T-helper 2 cell treated with Interferon-gamma antibody and Interleukin-4, amounts not matched to agents 5 μg/mL and 100 μg/mL, for 36 hours (primary cell): ENCODE measurements at regions not wholly inside any gene's neighbourhood (a gene's known extent, or its start where the extent isn't known, plus 50 kb on each side); places are given as distances from the start of the nearest gene placed in this dataset.

Experiments used
- DNase-seq: peaks from one replicate; pipeline ENCODE4 v3.0.0; 2021; ENCODE audit warnings: low spot score
- H3K27ac Mint-ChIP-seq: one replicate; pipeline ENCODE4 v1.8.0; 2021; ENCODE audit warnings: mild to moderate bottlenecking, mixed read lengths
- H3K27me3 Mint-ChIP-seq: one replicate; pipeline ENCODE4 v1.8.0; 2021; ENCODE audit warnings: low read depth, mixed read lengths
- H3K36me3 Mint-ChIP-seq: one replicate; pipeline ENCODE4 v1.8.0; 2021; ENCODE audit warnings: low read depth, mixed read lengths
- H3K4me1 Mint-ChIP-seq: one replicate; pipeline ENCODE4 v1.8.0; 2021; ENCODE audit warnings: low read depth, mixed read lengths
- H3K4me3 Mint-ChIP-seq: one replicate; pipeline ENCODE4 v1.8.0; 2022; ENCODE audit warnings: mild to moderate bottlenecking, moderate library complexity, mixed read lengths
- H3K9me3 Mint-ChIP-seq: one replicate; pipeline ENCODE4 v1.8.0; 2021; ENCODE audit warnings: mixed read lengths

DNA sequence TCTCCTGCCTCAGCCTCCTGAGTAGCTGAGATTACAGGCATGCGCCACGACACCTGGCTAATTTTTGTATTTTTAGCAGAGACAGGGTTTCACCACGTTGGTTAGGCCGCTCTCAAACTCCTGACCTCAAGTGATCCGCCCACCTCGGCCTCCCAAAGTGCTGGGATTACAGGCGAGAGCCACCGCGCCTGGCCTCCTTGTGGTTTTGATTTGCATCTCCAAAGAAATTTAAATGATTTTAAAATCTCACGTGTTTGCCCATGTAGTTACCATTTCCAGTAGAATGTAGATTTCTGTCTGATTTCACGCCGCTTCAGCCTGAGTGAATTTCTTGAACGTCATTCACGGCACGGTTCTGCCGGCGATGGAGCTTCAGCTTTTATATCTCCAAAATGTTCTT is 55.8 kb downstream of the IGF2 start:
- peaks cover 2% of the 10 kb centered on the region for H3K36me3 Mint-ChIP-seq
- no peak overlapping the region for H3K4me3 Mint-ChIP-seq
- peaks cover 19% of the 10 kb centered on the region for H3K9me3 Mint-ChIP-seq
- no peak for DNase-seq
- no peaks in the 10 kb centered on the region for H3K4me1 Mint-ChIP-seq
- H3K27me3 Mint-ChIP-seq: peaks cover 15% of the 10 kb centered on the region
- H3K27ac Mint-ChIP-seq: no peak overlapping the region

DNA sequence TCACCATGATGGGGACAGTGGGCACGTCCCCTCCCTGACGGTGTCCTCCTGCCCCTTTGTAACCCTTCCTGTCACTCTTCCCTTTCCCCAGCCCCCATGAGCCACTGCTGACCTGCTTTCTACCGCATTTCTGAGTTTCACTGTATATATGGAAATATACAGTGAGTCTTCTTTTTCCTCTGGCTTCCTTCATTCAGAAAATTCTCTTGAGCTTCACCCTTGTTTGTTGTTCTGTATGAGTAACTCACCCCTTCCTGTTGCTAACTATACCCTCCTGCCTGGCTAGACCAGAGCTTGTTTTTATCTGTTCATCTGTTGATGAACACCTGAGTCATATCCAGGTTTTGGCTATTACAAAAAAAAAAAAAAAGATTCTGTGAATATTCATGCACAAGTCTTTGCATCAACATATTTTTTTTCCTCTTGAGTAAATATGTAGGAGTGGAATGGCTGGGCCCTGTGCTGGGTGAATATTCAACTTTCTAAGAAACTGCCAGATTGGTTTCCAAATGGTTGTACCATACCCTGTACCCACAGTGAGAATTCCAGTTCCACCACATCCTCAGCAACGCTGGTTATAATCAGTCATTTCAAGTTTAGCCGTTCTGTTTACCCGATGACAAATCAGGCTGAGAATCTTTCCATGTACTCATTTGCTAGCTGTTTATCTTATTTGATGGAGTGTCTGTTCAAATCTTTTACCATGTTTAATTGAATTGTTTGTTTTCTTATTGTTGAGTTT is 62.0 kb downstream of the IGF2 start:
- Mint-ChIP-seq H3K9me3 (peaks cover 2% of the 10 kb centered on the region), H3K4me3 (peak overlapping the region; percentile 1), H3K36me3 (no peaks in the 10 kb centered on the region), H3K4me1 (peaks cover 9% of the 10 kb centered on the region), H3K27ac (peak overlapping the region; percentile 62), H3K27me3 (peaks cover 23% of the 10 kb centered on the region)
- peak; percentile 75 for DNase-seq

DNA sequence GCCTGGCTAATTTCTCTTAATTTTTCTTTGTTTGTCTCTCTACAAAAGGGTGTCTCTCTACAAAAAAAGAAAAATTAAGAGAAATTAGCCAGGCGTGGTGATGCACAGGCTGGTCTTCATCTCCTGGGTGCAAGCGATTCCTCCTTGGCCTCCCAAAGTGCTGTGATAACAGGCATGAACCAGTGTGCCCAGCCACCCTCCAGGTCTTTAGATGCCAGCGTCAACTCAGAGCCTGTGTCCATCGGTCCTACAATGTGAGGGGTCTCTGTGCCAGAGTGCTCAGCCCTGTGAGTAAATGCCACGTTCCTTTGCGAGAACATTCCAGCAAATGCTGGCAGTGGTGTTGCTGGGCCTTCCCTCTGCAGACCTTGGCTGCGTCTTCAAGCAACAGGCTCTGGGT is 62.7 kb downstream of the IGF2 start:
- H3K27me3 Mint-ChIP-seq: peaks cover 25% of the 10 kb centered on the region
- no peaks in the 10 kb centered on the region for H3K9me3 Mint-ChIP-seq
- H3K27ac Mint-ChIP-seq: no peak overlapping the region
- H3K36me3 Mint-ChIP-seq: no peaks in the 10 kb centered on the region
- peak; percentile 3 for DNase-seq
- no peak overlapping the region for H3K4me3 Mint-ChIP-seq
- H3K4me1 Mint-ChIP-seq: peaks cover 9% of the 10 kb centered on the region

DNA sequence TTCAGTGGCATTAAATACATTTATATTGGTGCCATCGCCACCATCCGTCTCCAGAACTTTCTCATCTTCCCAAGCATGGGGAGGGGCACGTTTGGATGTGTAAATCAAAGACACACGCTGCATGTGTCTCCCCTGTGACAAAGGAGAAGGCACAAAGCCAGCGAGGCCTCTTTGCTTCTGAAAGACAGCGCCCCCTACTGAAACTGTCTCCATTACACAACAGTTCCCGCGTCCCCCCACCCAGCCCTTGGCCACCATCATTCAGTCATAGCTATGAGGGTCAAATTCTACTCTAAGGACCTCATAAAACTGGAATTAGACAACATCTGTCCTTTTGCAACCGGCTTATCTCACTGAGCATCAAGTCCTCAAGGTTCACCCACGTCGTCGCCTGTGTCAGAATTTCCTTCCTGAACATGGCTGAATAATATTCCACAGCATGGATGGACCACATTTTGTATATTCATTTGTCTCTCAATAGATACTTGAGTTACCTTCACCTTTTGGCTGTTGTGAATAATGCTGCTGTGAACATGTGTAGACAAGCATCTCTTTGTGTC is 64.8 kb downstream of the IGF2 start:
- Mint-ChIP-seq H3K27ac (no peak overlapping the region), H3K36me3 (no peaks in the 10 kb centered on the region), H3K27me3 (peaks cover 21% of the 10 kb centered on the region), H3K9me3 (no peaks in the 10 kb centered on the region), H3K4me3 (no peak overlapping the region), H3K4me1 (peaks cover 9% of the 10 kb centered on the region)
- no peak for DNase-seq

DNA sequence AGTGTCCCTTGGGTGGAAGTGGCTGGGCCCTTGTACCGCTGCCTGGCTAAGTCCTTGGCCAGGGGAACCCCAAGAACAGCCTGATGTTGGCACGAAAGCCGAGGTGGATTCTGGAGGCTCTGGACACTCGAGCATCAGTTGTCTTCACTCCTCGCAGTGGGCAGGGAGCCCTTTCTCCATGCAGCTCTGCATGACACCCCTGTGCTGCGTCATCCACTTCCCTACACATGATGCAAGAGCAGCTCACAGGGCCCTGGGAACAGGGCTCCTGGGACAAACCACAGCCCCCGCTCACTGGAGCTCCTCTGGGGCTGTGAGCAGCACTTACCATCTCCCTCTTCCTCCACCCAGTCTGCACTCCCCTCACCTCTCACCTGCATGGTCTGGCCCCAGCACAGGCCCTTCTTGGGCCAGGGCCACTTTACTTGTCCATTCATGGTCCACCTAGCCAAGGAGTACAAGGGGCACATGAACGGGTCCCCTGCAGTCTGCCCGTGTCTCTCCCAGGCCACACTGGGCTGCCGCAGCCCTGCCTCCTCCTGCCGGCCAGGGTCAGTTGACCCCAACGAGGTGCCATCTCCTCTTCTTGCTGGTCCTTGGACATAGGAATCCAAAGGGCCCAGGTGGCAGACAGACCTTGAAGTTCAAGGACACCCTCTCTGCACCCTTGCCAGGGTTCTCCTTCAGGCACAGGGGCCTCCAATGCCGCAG is 66.5 kb downstream of the IGF2 start:
- peaks cover 8% of the 10 kb centered on the region for H3K4me1 Mint-ChIP-seq
- H3K36me3 Mint-ChIP-seq: no peaks in the 10 kb centered on the region
- H3K9me3 Mint-ChIP-seq: no peaks in the 10 kb centered on the region
- no peak for DNase-seq
- no peak overlapping the region for H3K4me3 Mint-ChIP-seq
- H3K27me3 Mint-ChIP-seq: peaks cover 19% of the 10 kb centered on the region
- no peak overlapping the region for H3K27ac Mint-ChIP-seq

DNA sequence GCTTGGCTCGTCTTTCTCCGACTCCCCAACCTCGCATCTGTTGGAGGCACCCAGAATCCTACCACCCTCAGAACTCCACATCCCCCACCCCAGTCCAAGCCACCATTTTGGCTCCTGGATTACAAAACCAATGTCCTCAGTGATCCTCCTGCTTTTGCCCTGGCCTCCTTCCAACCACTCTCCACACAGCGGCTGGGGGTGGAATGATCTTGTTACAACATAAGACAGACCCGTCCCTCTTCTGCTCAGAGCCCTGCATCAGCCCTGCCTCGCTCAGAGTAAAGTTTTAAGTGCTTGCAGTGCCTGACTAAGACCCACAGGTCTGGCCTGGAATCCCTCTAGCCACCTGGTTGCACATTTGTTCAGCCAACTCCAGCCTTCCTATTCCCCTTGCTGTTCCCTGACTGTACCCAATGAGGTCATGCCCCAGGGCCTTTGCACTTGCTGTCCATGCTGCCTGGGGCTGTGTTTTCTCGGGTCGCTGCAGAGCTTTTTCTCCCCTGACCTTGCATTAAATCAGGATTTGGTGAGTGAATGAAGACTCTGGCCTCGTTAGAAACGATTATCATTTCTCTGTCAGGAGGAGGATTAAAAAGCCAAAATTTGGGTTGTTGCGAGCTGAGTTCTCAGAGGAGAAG is 67.3 kb downstream of the IGF2 start:
- Mint-ChIP-seq H3K36me3 (no peaks in the 10 kb centered on the region), H3K9me3 (no peaks in the 10 kb centered on the region), H3K4me3 (no peak overlapping the region), H3K27me3 (peaks cover 19% of the 10 kb centered on the region), H3K27ac (no peak overlapping the region), H3K4me1 (peaks cover 2% of the 10 kb centered on the region)
- DNase-seq: no peak
